ENCODE measurements at regions not wholly inside any gene's neighbourhood (a gene's known extent, or its start where the extent isn't known, plus 50 kb on each side); places are given as distances from the start of the nearest gene placed in this dataset.

DNA sequence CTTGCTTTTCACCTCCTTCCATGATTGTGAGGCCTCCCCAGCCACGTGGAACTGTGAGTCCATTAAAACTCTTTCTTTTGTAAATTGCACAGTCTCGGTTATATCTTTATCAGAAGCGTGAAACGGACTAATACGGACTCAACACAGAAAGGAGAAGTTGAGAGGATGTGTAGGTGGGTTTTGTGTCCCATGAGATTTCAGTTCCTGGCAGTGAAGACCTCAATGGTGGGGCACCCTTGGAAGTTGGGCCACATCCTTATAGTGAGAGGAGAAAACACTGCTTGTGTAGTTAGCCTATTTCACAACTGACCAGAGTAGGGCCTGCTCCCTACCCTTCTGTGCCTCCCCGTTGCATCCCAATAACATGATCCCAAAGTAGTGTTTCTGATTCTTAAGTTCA is 98.9 kb upstream of the TNC start:
- Histone ChIP-seq H2AFZ (ENCODE audit: low read depth, low read length, severe bottlenecking) (no peak overlapping the region), H3F3A (ENCODE audit: insufficient read depth) (no peaks in the 10 kb centered on the region), H3K27me3 (ENCODE audit: low read length) (no peaks in the 10 kb centered on the region), H3K4me2 (ENCODE audit: low read depth, low read length, poor library complexity, severe bottlenecking) (no peak overlapping the region), H3K4me3 (ENCODE audit: insufficient read depth, low read length, poor library complexity, severe bottlenecking) (no peak overlapping the region), H3K36me3 (ENCODE audit: low read length) (no peaks in the 10 kb centered on the region), H3K79me2 (ENCODE audit: insufficient read depth, low read length) (no peaks in the 10 kb centered on the region), H3K9ac (ENCODE audit: low read length) (no peak overlapping the region), H3K9me2 (replicated peaks; ENCODE audit: insufficient read depth, low read length) (no peaks in the 10 kb centered on the region), H3K27ac (ENCODE audit: low read depth, low read length) (no peak overlapping the region), H3K9me3 (ENCODE audit: insufficient read depth, low read length) (no peaks in the 10 kb centered on the region), H4K20me1 (ENCODE audit: low read depth, low read length) (no peaks in the 10 kb centered on the region)
- TF ChIP-seq, protein P1, sequence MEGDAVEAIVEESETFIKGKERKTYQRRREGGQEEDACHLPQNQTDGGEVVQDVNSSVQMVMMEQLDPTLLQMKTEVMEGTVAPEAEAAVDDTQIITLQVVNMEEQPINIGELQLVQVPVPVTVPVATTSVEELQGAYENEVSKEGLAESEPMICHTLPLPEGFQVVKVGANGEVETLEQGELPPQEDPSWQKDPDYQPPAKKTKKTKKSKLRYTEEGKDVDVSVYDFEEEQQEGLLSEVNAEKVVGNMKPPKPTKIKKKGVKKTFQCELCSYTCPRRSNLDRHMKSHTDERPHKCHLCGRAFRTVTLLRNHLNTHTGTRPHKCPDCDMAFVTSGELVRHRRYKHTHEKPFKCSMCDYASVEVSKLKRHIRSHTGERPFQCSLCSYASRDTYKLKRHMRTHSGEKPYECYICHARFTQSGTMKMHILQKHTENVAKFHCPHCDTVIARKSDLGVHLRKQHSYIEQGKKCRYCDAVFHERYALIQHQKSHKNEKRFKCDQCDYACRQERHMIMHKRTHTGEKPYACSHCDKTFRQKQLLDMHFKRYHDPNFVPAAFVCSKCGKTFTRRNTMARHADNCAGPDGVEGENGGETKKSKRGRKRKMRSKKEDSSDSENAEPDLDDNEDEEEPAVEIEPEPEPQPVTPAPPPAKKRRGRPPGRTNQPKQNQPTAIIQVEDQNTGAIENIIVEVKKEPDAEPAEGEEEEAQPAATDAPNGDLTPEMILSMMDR (IDR thresholded peaks at IDR 0.05; ENCODE audit: insufficient read depth, low read length, poor library complexity, severe bottlenecking): no peak
- no peak for TF ChIP-seq EZH2phosphoT487 (conservative IDR thresholded peaks at IDR 0.05; ENCODE audit: low read length)

DNA sequence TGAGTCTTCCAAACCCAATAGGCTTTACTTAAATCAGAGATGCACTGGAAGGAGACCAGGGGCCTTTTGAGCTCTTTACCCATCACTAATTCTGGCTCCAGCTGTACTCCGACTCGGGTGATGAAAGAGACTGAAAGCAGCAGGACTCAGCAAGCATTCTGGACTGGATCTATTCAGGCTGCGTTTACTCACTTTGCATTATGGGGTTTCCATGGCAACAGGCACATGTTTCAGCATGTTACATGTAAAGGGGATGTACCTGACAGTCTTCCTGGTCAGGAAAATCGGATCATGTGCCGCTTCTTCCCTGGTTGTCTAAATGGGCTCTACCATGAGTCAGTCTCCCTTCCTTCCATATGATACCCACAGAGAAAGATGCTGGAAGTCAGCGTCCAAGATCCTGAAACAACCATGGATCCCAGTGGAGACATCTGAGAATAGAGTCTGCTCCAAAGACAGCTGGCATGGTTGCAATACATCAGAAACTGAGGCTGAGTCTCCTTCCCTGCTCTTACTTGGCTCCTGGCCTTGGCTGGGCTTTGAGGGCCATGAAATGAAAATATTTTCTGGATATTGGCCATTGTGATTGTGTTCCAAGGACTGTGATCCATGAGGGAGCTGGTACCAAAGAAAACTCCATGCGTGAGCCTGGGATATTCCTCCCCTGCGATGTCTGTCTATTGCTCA is 102.5 kb upstream of the TNC start:
- Histone ChIP-seq H3K9me3 (ENCODE audit: insufficient read depth, low read length) (no peaks in the 10 kb centered on the region), H4K20me1 (ENCODE audit: low read depth, low read length) (no peaks in the 10 kb centered on the region), H3K9me2 (replicated peaks; ENCODE audit: insufficient read depth, low read length) (no peaks in the 10 kb centered on the region), H3K79me2 (ENCODE audit: insufficient read depth, low read length) (no peaks in the 10 kb centered on the region), H3F3A (ENCODE audit: insufficient read depth) (no peaks in the 10 kb centered on the region), H3K4me3 (ENCODE audit: insufficient read depth, low read length, poor library complexity, severe bottlenecking) (no peak overlapping the region), H3K36me3 (ENCODE audit: low read length) (no peaks in the 10 kb centered on the region), H3K27me3 (ENCODE audit: low read length) (no peaks in the 10 kb centered on the region), H3K27ac (ENCODE audit: low read depth, low read length) (no peak overlapping the region), H2AFZ (ENCODE audit: low read depth, low read length, severe bottlenecking) (no peak overlapping the region), H3K9ac (ENCODE audit: low read length) (no peak overlapping the region), H3K4me2 (ENCODE audit: low read depth, low read length, poor library complexity, severe bottlenecking) (no peak overlapping the region)
- TF ChIP-seq, protein P1 (IDR thresholded peaks at IDR 0.05; ENCODE audit: insufficient read depth, low read length, poor library complexity, severe bottlenecking): no peak
- no peak for TF ChIP-seq EZH2phosphoT487 (conservative IDR thresholded peaks at IDR 0.05; ENCODE audit: low read length)

DNA sequence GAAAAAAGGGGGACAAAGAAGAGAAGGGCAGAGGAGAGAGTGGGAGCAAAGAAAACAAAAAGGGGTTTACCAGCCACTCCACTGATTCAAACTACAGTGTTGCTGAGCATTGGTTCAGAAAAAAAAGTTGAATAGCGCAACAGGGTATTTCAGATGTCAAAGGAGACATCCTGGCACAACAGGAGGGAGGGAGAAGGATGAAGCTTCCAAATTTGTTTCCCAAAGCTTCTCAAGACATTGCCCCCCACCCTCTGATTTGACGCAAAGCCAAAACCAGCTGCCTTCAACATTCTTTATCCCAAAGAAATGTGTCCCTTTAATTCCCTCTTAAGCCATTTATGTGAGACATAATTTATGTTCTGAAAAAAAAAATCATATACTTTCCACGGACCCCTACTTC is 105.5 kb upstream of the TNC start:
- no peaks in the 10 kb centered on the region for H4K20me1 ChIP-seq (ENCODE audit: low read depth, low read length)
- no peaks in the 10 kb centered on the region for H3K9me2 ChIP-seq (replicated peaks; ENCODE audit: insufficient read depth, low read length)
- no peak for TF ChIP-seq EZH2phosphoT487 (conservative IDR thresholded peaks at IDR 0.05; ENCODE audit: low read length)
- TF ChIP-seq, protein P1 (IDR thresholded peaks at IDR 0.05; ENCODE audit: insufficient read depth, low read length, poor library complexity, severe bottlenecking): no peak
- H2AFZ ChIP-seq (ENCODE audit: low read depth, low read length, severe bottlenecking): no peak overlapping the region
- H3K27ac ChIP-seq (ENCODE audit: low read depth, low read length): no peak overlapping the region
- no peaks in the 10 kb centered on the region for H3K79me2 ChIP-seq (ENCODE audit: insufficient read depth, low read length)
- no peak overlapping the region for H3K4me3 ChIP-seq (ENCODE audit: insufficient read depth, low read length, poor library complexity, severe bottlenecking)
- H3K4me2 ChIP-seq (ENCODE audit: low read depth, low read length, poor library complexity, severe bottlenecking): no peak overlapping the region
- H3K9ac ChIP-seq (ENCODE audit: low read length): no peak overlapping the region
- no peaks in the 10 kb centered on the region for H3K27me3 ChIP-seq (ENCODE audit: low read length)
- H3F3A ChIP-seq (ENCODE audit: insufficient read depth): no peaks in the 10 kb centered on the region
- no peaks in the 10 kb centered on the region for H3K9me3 ChIP-seq (ENCODE audit: insufficient read depth, low read length)
- H3K36me3 ChIP-seq (ENCODE audit: low read length): no peaks in the 10 kb centered on the region
